GM18951 (cell line): ENCODE measurements at regions not wholly inside any gene's neighbourhood (a gene's known extent, or its start where the extent isn't known, plus 50 kb on each side); places are given as distances from the start of the nearest gene placed in this dataset.
"Not testable (repeated sequence)": the region's sequence is repeated elsewhere in the genome, so short reads cannot be mapped to it uniquely, and the experiment has no call there.

Experiments
- POLR2A ChIP-seq: IDR thresholded peaks from 4 replicates; pipeline ENCODE4 v1.6.1; 2011; ENCODE audit warnings: mild to moderate bottlenecking; ENCODE audit not compliant: insufficient read length, insufficient read depth; ENCODE audit errors: extremely low read depth
- in situ Hi-C: fragments of 300-500 bp; cut with MboI; formaldehyde crosslinking; loops from one replicate; pipeline ENCODE4 v1.12.0; 2022; ENCODE audit warnings: low sequenced_read_pairs, mixed read lengths, inconsistent platforms; ENCODE audit not compliant: unreplicated experiment

DNA sequence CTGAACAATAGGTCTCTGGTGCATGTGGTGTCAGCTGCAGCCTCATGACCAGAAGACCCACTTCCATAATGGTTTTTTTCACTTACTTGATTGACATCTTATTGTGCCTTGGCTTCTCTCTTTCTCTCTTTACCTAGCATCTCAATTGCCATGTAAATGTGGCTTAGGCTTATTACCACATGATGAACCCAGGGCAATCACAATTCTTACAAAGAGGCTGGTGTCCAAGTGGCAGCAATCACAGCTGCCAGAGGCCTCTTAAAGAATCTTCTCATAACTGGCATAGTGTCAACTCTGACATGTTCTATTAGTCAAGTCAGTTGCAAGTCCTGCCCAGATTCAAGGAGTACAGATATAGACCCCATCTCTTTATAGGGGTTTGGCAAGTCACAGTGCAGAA is 1224.8 kb downstream of the SUCLG1 start:
- in situ Hi-C loops, result no loop called here
- TF ChIP-seq POLR2A, result no peak

GRCh38 chr2:83233781-83234180 is 1225.3 kb downstream of the SUCLG1 start:
- in situ Hi-C loops, result no loop called here
- TF ChIP-seq POLR2A, result no peak

- in situ Hi-C loops, result no loop called here
- no peak for TF ChIP-seq POLR2A
These were observed 1225.8 kb downstream of the SUCLG1 start for GRCh38 chr2:83233326-83233725.

DNA sequence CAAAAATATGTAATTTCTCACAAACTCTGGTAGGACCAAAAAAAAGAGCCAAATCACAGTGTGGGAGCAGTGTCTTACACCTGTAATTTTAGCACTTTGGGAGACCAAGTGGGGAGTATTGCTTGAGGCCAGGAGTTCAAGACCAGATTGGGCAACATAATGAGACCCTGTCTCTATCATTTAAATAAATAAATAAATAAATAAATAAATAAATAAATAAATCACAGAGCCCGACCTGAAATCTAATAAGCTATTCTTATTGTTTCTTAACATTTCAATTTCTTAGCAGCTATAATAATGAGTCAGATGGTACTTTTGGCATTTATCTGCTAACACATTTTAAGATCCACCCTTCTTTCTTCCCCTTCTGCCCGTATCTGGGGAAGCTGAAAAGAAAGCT is 1229.6 kb downstream of the SUCLG1 start:
- in situ Hi-C loops, result no loop called here
- TF ChIP-seq POLR2A, result no peak

GRCh38 chr2:83224591-83225200 is 1234.4 kb downstream of the SUCLG1 start:
- TF ChIP-seq POLR2A, result no peak
- in situ Hi-C loops, result no loop called here

- TF ChIP-seq POLR2A, result no peak
- in situ Hi-C loops, result no loop called here
These were observed 1237.8 kb downstream of the SUCLG1 start for GRCh38 chr2:83221258-83221657.

DNA sequence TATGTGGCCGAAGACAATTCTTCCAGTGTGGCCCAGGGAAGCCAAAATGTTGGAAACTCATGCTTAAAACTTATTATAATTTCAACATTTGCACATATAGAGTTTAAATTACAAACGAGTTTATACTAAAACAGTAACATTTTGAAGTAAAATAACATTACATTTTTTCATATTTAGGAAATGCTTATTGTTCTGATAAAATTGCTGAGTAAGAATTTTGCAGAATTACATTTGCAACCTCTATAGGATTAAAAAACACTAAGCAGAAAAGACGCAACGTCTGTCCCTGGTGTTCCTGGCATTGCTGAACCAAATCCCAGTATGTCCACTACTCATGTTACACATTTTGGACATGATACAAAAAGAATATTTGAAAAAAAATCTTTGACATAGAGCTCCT is 1241.2 kb downstream of the SUCLG1 start:
- in situ Hi-C loops, result no loop called here
- no peak for TF ChIP-seq POLR2A

DNA sequence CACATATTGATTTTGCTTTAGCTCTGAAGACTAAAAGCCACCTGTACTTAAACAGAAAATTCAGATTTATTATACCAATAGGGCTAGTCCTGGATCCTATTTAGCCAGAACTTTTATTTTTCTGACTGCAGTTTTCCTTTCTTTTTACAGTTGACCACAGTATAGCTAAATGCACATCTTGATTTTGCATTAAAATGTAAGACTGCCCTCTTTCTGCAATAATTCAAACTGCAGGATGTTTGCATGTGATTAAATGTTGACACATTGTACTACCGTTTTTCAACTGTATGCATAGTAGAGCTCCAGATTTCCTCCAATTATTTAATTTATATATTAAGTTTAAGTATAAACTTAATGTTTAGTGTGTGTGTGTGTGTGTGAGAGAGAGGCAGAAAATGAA is 1262.9 kb downstream of the SUCLG1 start:
- in situ Hi-C loops, result no loop called here
- TF ChIP-seq POLR2A, result no peak

GRCh38 chr2:83191316-83191715 is 1267.8 kb downstream of the SUCLG1 start:
- no peak for TF ChIP-seq POLR2A
- in situ Hi-C loops, result no loop called here

DNA sequence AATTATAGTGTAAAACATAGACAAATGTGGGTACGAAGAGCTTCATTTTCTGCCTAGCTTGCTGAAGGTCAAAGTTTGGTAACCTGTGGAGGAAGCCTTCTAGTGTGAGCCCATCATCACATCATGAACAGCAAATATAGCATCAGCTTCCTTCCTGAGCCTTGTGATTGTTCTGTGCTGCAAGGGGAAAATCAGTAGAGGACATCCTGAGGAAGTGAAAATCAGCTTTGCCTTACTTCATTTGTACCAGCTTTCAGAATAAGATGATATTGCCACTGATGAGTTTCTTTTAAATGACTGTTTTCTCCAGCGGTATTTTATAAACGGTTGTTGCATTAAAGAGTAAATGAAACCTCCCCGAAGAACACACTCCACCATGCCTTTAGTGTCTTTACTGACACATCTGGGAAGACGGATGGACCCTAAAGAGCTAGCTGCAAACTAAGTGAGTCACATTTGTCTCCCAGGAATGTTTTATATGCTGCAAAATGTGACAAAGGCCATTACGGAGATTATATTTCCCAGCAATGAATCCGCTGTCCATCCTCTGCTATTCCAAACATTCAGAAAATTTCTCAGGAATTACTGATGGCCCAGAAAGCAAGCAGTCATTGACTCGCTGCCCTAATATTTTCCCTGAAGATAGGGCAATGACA is 1272.8 kb downstream of the SUCLG1 start:
- TF ChIP-seq POLR2A, result no peak
- in situ Hi-C loops, result no loop called here

GRCh38 chr2:83180862-83181530 is 1278.1 kb downstream of the SUCLG1 start:
- in situ Hi-C loops, result not testable (repeated sequence)

GRCh38 chr2:83176539-83176938 is 1282.5 kb downstream of the SUCLG1 start:
- TF ChIP-seq POLR2A, result no peak
- in situ Hi-C loops, result no loop called here

- in situ Hi-C loops, result no loop called here
- no peak for TF ChIP-seq POLR2A
These were observed 1286.2 kb downstream of the SUCLG1 start for GRCh38 chr2:83172841-83173240.

DNA sequence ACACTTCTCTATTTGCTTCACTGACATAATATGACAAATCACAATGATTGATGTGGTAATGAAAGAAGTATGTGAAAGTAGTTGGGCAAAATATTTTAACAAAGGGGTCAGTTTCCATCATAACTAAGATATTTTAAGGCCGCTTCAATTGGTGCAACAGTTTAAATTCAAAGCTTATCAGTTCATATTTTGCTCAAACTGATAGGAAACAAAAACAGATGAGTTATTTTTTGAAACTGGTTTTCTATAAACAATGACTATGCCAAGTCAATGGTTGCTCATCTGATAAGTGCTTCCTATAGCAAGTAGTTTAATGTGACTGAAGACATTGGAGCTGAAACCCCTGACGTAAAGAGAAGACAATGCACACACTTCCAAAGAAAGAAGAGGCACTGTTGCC is 1290.7 kb downstream of the SUCLG1 start:
- in situ Hi-C loops, result no loop called here
- TF ChIP-seq POLR2A, result no peak
